GM23248 (cell line): ENCODE measurements at regions not wholly inside any gene's neighbourhood (a gene's known extent, or its start where the extent isn't known, plus 50 kb on each side); places are given as distances from the start of the nearest gene placed in this dataset.

Experiments used
- EZH2 ChIP-seq: fragments of 200-600 bp; sonication (generic); IDR thresholded peaks from 2 replicates; pipeline ENCODE4 v1.6.1; 2018; ENCODE audit warnings: antibody characterized with exemption, mild to moderate bottlenecking; ENCODE audit not compliant: insufficient read depth, poor library complexity, severe bottlenecking
- EZH2phosphoT487 ChIP-seq: fragments of 200-600 bp; sonication (generic); IDR thresholded peaks from 2 replicates; pipeline ENCODE4 v1.6.1; 2018; ENCODE audit warnings: antibody characterized with exemption, moderate library complexity, mild to moderate bottlenecking, low read depth; ENCODE audit not compliant: insufficient read depth

GRCh38 chr4:156536661-156537060 is 434.9 kb downstream of the PDGFC start:
- no peak for TF ChIP-seq EZH2phosphoT487
- no peak for TF ChIP-seq EZH2
